BE2C (cell line): ENCODE measurements at regions not wholly inside any gene's neighbourhood (a gene's known extent, or its start where the extent isn't known, plus 50 kb on each side); places are given as distances from the start of the nearest gene placed in this dataset.

Experiments
- DNase-seq: peaks from one replicate; pipeline ENCODE4 v3.0.0-alpha.2; 2020
- H3K27me3 ChIP-seq: fragments of 250-450 bp; sonication (Bioruptor Pico); 2 replicates; pipeline ENCODE4 v1.5.1; 2020; ENCODE audit warnings: mild to moderate bottlenecking
- H3K36me3 ChIP-seq: fragments of 250-450 bp; sonication (Bioruptor Pico); 2 replicates; pipeline ENCODE4 v1.5.1; 2020; ENCODE audit warnings: mild to moderate bottlenecking
- H3K4me1 ChIP-seq: fragments of 250-450 bp; sonication (Bioruptor Pico); 2 replicates; pipeline ENCODE4 v1.5.1; 2020
- H3K4me3 ChIP-seq: 2 replicates; pipeline ENCODE4 v1.5.1; 2011; ENCODE audit warnings: low read depth, low read length
- H3K9me3 ChIP-seq: fragments of 250-450 bp; sonication (Bioruptor Pico); 2 replicates; pipeline ENCODE4 v1.5.1; 2020
- TF ChIP-seq, protein P1 (sequence below): IDR thresholded peaks from 2 replicates; pipeline ENCODE4 v1.5.1; 2012; ENCODE audit warnings: mild to moderate bottlenecking, low read depth, low read length

DNA sequence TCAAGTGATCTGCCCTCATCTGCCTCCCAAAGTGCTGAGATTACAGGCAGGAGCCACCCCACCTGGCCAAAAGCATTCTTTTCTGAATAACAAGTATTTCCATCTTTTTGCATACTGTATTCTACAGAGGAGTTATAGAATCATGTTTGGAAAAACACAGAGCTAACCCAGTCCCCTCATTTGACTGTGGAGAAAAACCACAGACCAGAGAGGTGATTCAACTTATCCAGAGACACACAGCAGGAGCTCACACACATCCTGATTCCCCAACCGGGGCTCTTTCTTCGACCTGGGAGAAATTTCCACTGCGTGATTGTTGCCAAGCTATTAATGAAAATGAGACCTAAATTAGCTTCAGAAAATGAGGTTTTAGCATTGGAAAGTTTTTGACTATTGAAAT lies 176.1 kb upstream of the TLE3 start:
- Histone ChIP-seq H3K9me3 (no peaks in the 10 kb centered on the region; the same call in 1 of the 2 replicates), H3K4me3 (no peak overlapping the region), H3K27me3 (no peaks in the 10 kb centered on the region), H3K4me1 (peaks cover 43% of the 10 kb centered on the region), H3K36me3 (no peaks in the 10 kb centered on the region)
- no peak for DNase-seq
- TF ChIP-seq, protein P1, sequence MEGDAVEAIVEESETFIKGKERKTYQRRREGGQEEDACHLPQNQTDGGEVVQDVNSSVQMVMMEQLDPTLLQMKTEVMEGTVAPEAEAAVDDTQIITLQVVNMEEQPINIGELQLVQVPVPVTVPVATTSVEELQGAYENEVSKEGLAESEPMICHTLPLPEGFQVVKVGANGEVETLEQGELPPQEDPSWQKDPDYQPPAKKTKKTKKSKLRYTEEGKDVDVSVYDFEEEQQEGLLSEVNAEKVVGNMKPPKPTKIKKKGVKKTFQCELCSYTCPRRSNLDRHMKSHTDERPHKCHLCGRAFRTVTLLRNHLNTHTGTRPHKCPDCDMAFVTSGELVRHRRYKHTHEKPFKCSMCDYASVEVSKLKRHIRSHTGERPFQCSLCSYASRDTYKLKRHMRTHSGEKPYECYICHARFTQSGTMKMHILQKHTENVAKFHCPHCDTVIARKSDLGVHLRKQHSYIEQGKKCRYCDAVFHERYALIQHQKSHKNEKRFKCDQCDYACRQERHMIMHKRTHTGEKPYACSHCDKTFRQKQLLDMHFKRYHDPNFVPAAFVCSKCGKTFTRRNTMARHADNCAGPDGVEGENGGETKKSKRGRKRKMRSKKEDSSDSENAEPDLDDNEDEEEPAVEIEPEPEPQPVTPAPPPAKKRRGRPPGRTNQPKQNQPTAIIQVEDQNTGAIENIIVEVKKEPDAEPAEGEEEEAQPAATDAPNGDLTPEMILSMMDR: no peak

- H3K36me3 ChIP-seq: no peaks in the 10 kb centered on the region
- TF ChIP-seq, protein P1: no peak; the same call in 1 of the 2 replicates
- no peak overlapping the region for H3K4me3 ChIP-seq
- H3K4me1 ChIP-seq: peaks cover 46% of the 10 kb centered on the region
- no peaks in the 10 kb centered on the region for H3K27me3 ChIP-seq
- peak; percentile 56 for DNase-seq
- H3K9me3 ChIP-seq: no peaks in the 10 kb centered on the region; the same call in 1 of the 2 replicates
These were observed 175.0 kb upstream of the TLE3 start for GRCh38 chr15:70272565-70273355.

DNA sequence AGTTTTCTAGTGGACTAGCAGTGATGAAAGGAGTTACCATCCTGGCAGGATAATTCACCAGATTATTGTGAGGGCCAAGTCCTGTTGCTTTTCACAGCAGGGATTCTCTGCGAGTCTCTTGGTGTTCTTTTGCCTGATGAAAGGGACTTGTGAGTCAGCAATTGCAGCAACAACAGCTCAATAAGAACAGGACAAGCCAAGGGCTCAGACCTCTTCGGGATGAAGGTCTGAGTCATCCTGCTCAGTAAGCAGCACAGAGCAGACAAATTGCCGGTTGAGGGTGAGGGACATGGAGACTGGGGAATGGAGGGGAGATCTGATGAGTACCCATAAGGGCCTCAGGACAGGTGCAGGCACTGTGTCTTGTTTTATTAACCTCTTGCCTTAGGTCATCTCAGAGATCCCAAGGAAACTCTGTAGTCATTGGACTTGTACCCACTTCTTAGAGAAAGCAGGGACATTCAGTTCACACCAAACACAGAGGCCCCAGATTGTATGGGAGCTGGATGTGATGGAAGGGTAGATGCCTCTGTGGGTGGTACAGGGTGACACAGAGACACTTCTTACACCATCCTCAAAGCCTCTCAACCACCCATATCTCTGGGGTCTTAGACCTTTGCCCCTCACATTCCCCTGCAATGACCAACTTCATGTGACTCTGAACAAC lies 173.8 kb upstream of the TLE3 start:
- Histone ChIP-seq H3K9me3 (no peaks in the 10 kb centered on the region; the same call in 1 of the 2 replicates), H3K36me3 (no peaks in the 10 kb centered on the region), H3K4me1 (peaks cover 50% of the 10 kb centered on the region), H3K4me3 (no peak overlapping the region), H3K27me3 (no peaks in the 10 kb centered on the region)
- TF ChIP-seq, protein P1: no peak
- DNase-seq: peak; percentile 50

- DNase-seq: no peak
- TF ChIP-seq, protein P1: no peak
- H3K9me3 ChIP-seq: no peaks in the 10 kb centered on the region; the same call in 1 of the 2 replicates
- H3K4me1 ChIP-seq: peaks cover 58% of the 10 kb centered on the region
- no peaks in the 10 kb centered on the region for H3K36me3 ChIP-seq
- no peak overlapping the region for H3K4me3 ChIP-seq
- no peaks in the 10 kb centered on the region for H3K27me3 ChIP-seq
These were observed 173.0 kb upstream of the TLE3 start for GRCh38 chr15:70270752-70271111.

GRCh38 chr15:70269991-70270751 lies 172.5 kb upstream of the TLE3 start:
- Histone ChIP-seq H3K27me3 (no peaks in the 10 kb centered on the region), H3K4me1 (peaks cover 64% of the 10 kb centered on the region), H3K9me3 (no peaks in the 10 kb centered on the region; the same call in 1 of the 2 replicates), H3K4me3 (no peak overlapping the region), H3K36me3 (no peaks in the 10 kb centered on the region)
- peak; percentile 76 for DNase-seq
- TF ChIP-seq, protein P1: no peak
